C1 segment of cervical spinal cord (tissue), 14 donors: ENCODE measurements at regions not wholly inside any gene's neighbourhood (a gene's known extent, or its start where the extent isn't known, plus 50 kb on each side); places are given as distances from the start of the nearest gene placed in this dataset.
"Not testable (repeated sequence)": the region's sequence is repeated elsewhere in the genome, so short reads cannot be mapped to it uniquely, and the experiment has no call there.

Experiments
- DNase-seq, 14 donors: peaks; one replicate each; lab custom pipeline; 2025; lab: John Stamatoyannopoulos, UW

- DNase-seq = no peak
These were observed 732.5 kb upstream of the CHAC2 start for GRCh38 chr2:53035153-53035552.

GRCh38 chr2:53033411-53033810 is 734.2 kb upstream of the CHAC2 start:
- no peak for DNase-seq

DNA sequence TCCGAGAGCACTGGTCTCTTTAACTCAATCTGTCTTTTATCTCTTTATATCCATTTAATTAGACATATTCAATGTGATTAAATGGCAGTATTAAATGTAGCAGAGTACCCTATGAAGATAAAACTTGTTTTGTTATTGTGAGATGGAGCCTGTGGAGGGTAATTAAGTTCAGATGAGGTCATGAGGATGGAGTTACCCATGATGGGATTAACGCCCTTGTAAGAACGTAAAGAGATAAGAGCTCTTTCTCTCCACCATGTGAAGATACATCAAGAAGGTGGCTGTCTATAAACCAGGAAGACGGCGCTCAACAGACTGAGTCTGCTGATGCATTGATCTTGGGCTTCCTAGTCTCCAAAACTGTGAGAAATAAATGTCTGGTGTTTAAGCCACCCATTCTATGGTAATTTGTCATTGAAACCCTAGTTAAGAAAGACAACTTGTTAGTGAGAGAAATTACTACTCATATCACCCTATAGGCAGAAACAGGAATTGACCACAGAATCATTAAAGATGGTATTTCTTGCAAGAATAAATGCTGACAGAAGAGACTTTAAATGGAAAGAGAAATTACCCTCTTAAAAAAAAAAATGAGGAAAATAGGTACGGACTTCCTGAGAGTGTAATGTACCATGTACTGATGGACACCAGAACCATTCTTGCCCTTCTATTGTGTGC is 738.7 kb upstream of the CHAC2 start:
- DNase-seq = no peak

DNA sequence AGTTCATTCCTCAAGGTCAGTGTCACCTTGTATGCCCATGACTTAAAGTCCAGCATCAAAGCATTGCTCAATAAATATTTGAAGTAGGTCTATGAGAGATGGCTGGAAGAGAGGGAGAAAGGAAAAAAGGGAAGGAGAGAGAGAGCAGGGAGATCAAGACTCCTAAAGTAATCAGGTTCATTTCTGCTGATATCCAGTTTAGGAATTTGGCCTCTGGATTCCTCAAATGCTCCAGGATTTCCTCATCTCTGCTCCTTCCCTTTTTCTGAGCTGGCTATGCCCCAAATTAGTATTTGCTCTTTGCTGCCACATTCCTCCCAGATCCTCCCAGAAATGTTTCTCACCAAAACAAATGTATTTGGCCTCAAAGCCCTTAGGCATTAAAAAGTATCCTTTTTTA is 739.4 kb upstream of the CHAC2 start:
- no peak for DNase-seq

- DNase-seq = not testable (repeated sequence)
These were observed 745.4 kb upstream of the CHAC2 start for GRCh38 chr2:53022248-53022647.

GRCh38 chr2:53021828-53022227 is 745.8 kb upstream of the CHAC2 start:
- DNase-seq = no peak

DNA sequence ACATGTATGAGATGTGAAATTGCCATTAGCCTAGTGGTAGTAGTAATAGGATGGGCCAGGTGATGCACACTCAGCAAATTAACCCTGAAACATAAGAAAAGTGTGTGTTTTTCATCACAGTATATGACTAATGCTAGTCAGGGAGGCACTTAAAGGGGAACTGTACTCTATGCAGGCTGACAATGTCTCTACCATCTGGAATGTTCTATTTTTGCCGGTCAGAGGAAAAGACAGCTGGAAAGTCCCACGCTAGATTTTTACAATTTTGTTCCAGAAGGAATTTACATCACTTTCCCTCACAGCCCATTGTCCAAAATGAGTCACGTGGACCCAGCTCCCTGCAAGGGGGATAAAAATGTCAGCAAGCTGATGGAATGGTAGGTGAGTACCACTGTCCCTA is 746.3 kb upstream of the CHAC2 start:
- DNase-seq = no peak

GRCh38 chr2:53018825-53019425 is 748.7 kb upstream of the CHAC2 start:
- DNase-seq = no peak

GRCh38 chr2:53006980-53007379 is 760.6 kb upstream of the CHAC2 start:
- DNase-seq = no peak

- DNase-seq = no peak
These were observed 763.2 kb upstream of the CHAC2 start for GRCh38 chr2:53004413-53004812.

DNA sequence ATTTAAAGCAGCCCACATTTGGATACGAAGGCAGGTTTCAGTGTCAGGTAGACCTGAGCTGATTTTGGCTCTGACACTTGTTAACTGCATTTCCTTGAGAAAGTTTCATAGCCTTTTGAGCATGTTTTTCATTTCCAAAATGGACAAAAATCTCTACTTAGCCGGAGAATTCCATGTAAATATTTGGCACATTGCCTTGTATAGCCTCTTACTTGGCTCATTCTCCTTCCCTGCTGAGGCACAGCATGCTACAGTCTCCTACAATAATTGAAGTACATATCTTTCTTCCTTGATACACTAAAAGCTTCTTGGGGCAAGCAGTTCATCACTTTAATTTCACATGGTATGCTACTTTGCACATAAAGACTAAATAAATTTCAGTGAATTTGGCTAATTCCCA is 772.2 kb upstream of the CHAC2 start:
- no peak for DNase-seq

- no peak for DNase-seq
These were observed 791.3 kb upstream of the CHAC2 start for GRCh38 chr2:52976143-52976949.

- no peak for DNase-seq
These were observed 793.5 kb upstream of the CHAC2 start for GRCh38 chr2:52974127-52974526.

- DNase-seq = no peak
These were observed 797.0 kb upstream of the CHAC2 start for GRCh38 chr2:52970642-52971041.

- no peak for DNase-seq
These were observed 799.6 kb upstream of the CHAC2 start for GRCh38 chr2:52968043-52968442.

- no peak for DNase-seq
These were observed 802.6 kb upstream of the CHAC2 start for GRCh38 chr2:52964916-52965530.

DNA sequence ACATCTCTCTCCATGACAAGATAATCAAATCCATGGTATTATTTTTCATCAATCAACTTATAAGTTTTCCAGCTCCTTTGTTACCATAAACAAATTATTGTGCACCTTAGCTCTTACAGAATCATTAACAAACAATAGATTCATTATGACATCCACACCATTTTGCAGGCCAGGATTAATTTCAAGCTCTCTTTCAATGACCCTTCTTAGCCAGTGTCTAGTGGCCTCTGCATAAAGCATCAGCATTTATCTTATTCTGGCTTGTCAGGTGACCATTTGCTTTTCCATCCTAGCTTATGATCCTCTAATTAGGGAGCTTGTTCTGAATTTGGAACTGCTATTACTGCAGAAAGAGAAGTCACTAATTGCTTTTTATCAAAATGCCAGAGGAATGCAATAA is 806.2 kb upstream of the CHAC2 start:
- no peak for DNase-seq

DNA sequence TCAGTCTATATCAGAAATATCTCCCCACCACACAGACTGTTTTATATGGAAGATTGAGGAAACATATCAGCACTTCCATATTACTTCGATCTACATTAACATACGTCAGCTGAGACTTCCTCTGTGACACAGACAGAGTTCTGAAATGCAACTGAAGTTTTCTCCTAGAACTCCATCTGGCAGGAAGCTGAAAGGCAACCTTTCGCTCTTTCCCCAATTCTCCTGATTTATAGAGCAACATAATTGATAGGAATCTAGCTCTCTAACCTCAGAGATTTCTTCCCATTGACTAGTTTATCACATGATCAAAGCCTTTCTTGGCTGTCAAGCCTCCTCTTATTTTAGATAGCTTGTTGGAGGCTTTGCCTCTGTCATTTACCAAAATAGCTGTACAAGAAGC is 806.7 kb upstream of the CHAC2 start:
- no peak for DNase-seq

DNA sequence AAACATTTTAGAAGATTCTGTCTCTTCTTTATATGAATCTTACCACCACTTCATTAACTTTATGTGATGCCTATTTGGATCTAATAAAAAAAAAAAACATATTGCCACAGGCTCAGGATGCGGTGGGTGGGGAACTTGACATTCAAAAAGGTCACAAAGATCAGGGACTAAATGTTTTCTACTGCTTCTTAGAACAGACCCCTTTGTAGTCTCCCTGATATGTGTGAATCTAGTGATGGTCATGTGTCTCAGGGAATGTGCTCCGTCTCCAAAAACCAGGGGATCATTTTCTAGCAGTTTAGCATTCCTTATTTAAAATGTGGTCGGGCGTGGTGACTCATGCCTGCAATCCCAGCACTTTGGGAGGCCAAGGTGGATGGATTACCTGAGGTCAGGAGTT is 807.8 kb upstream of the CHAC2 start:
- DNase-seq = no peak

DNA sequence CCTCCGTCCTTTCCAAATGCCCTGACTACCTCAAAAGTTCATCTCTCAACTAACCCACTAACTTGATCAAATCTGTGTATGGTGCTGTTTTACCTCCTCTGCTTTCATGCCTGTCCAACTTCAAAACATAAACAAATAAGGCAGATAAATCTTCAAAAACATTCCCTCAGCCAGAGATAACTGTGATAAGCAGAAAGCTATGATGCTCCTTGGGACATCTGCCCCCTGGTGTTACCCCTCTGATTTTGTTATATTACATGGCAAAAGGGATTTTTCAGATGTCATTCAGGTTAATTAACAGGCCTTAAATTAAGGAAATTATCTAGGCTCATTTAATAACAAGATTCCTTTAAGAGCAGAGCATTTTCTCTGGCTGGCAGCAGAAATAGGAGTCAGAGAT is 810.8 kb upstream of the CHAC2 start:
- DNase-seq = no peak

- DNase-seq = no peak
These were observed 811.5 kb upstream of the CHAC2 start for GRCh38 chr2:52956118-52956517.

DNA sequence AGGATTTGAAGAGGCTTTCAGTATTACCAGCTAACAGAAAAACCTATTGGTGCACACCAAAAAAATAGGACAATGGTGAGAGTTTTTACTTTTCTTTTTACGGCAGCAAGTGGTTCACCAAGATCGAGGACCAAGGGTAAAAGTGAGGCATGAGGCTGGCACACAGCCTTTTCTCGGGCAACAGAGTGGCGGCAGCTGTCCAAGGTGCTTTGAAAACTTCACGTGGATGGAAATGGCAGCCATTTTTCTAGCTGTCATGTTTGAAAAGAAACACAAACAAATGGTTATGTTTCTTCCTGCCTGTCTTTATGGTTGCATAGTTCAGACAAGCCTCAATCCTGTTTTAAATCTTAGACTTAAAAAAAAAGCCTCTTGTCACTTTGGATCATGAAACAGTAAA is 812.5 kb upstream of the CHAC2 start:
- no peak for DNase-seq

- DNase-seq = no peak
These were observed 827.5 kb upstream of the CHAC2 start for GRCh38 chr2:52940101-52940500.
